Endometrium (tissue), 2 donors: ENCODE measurements at regions not wholly inside any gene's neighbourhood (a gene's known extent, or its start where the extent isn't known, plus 50 kb on each side); places are given as distances from the start of the nearest gene placed in this dataset.
"Not testable (repeated sequence)": the region's sequence is repeated elsewhere in the genome, so short reads cannot be mapped to it uniquely, and the experiment has no call there.

Experiments
- FAIRE-seq: peaks from 2 replicates; lab custom pipeline; 2012; peaks lifted over from hg19 to GRCh38; lab: Jason Lieb, UNC
- donor health status: control.
- donor health status: control.

- FAIRE-seq = no peak
Observed at GRCh38 chrX:84865113-84865512, 138.6 kb upstream of the APOOL start.

DNA sequence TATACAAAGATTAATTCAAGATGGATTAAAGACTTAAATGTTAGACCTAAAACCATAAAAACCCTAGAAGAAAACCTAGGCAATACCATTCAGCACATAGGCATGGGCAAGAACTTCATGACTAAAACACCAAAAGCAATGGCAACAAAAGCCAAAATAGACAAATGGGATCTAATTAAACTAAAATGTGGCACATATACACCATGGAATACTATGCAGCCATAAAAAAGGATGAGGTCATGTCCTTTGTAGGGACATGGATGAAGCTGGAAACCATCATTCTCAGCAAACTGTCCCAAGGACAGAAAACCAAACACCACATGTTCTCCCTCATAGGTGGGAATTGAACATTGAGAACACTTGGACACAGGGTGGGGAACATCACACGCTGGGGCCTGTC is 133.4 kb upstream of the APOOL start:
- FAIRE-seq = not testable (repeated sequence)

- not testable (repeated sequence) for FAIRE-seq
Observed at GRCh38 chrX:84872160-84872771, 131.4 kb upstream of the APOOL start.

- no peak for FAIRE-seq
Observed at GRCh38 chrX:84873176-84873575, 130.5 kb upstream of the APOOL start.

GRCh38 chrX:84876876-84877275 is 126.8 kb upstream of the APOOL start:
- FAIRE-seq = no peak

- no peak for FAIRE-seq
Observed at GRCh38 chrX:84893897-84894296, 109.8 kb upstream of the APOOL start.

DNA sequence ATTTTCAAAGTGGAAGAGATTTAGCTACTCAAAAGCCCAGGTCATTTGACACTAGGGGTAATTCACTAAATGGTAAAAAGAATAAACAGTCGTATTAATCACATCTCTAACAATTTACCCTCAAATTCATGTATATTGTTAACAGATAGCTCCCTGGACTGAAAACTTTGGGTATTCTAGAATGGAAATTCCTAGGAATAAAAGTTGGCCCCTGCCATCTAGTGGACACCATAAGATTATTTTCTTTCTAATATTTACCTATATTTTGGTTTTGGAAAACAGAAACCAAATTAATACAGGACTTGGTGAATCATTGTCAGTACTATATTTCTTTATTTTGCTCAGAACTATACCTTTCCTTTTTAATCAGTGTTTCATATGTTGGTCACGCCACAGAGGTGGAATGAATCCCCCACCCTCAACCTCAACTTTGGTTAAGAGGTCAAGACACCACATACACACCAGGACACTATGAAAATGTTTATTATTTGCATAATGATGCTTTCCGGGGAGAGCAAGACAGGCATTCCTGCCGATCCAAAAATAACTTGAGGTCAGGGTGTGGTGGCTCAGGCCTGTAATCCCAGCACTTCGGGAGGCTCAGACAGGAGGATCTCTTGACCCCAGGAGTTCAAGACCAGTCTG is 96.2 kb upstream of the APOOL start:
- peak; percentile 82 for FAIRE-seq

DNA sequence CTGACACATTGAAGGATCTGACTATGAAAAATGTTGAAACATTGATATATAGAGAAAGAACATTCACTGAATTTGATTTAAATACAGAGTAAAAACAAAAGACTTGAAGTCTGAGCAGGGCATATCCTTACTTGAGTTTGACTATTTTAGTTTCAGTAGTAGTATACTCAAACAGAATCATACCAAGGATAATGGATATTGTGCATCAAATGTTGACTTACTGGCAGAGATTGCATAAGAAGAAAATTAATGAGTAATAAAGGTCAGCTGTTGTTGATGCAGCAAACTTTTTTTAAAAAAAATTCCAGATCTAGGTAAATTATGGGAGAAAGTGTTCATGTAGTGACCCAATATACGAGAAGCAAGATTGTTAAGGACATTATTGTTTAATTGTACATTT is 94.5 kb upstream of the APOOL start:
- FAIRE-seq = no peak

- no peak for FAIRE-seq
Observed at GRCh38 chrX:84924624-84925023, 79.1 kb upstream of the APOOL start.

- FAIRE-seq = no peak
Observed at GRCh38 chrX:84932814-84933213, 70.9 kb upstream of the APOOL start.

- FAIRE-seq = no peak
Observed at GRCh38 chrX:84933956-84934556, 69.6 kb upstream of the APOOL start.
